H1 (cell line): ENCODE measurements at regions not wholly inside any gene's neighbourhood (a gene's known extent, or its start where the extent isn't known, plus 50 kb on each side); places are given as distances from the start of the nearest gene placed in this dataset.

Source experiments
- CTCF ChIA-PET: fragments of 300-600 bp; sonication (Branson Sonifier 250); formaldehyde crosslinking; loops from one replicate; lab custom pipeline; 2021; ENCODE audit not compliant: partially characterized antibody; lab: Charles Lee
- POLR2A ChIA-PET: fragments of 300-600 bp; sonication (Branson Sonifier 250); formaldehyde crosslinking; loops from one replicate; lab custom pipeline; 2021; ENCODE audit warnings: inconsistent platforms; ENCODE audit not compliant: partially characterized antibody; lab: Charles Lee
- DNase-seq, 2 experiments: peaks; one replicate each; pipeline versions ENCODE4 v3.0.0 to v3.0.0-alpha.2; 2010 to 2022; ENCODE audit warnings: low spot score in 2 of 2, low read depth in 1 of 2, mixed read lengths in 1 of 2
- FAIRE-seq: peaks from 2 replicates; lab custom pipeline; 2011; peaks lifted over from hg19 to GRCh38; lab: Jason Lieb, UNC
- H2AFZ ChIP-seq: 2 replicates; pipeline ENCODE4 v1.8.1; 2012; ENCODE audit warnings: low read length, inconsistent platforms
- H2AK5ac ChIP-seq: 2 replicates; pipeline ENCODE4 v1.6.1; 2013; ENCODE audit warnings: low read depth, low read length
- H2BK120ac ChIP-seq: replicated peaks from 2 replicates; pipeline ENCODE3; 2013; ENCODE audit warnings: low read depth, low read length, inconsistent platforms
- H2BK12ac ChIP-seq: 2 replicates; pipeline ENCODE4 v1.6.1; 2013; ENCODE audit warnings: low read depth, low read length
- H2BK15ac ChIP-seq: 2 replicates; pipeline ENCODE4 v1.6.1; 2013; ENCODE audit warnings: low read length
- H2BK20ac ChIP-seq: 2 replicates; pipeline ENCODE4 v1.6.1; 2013; ENCODE audit warnings: low read length
- H2BK5ac ChIP-seq: 2 replicates; pipeline ENCODE4 v1.6.1; 2013; ENCODE audit warnings: low read depth, low read length
- H3K14ac ChIP-seq: 2 replicates; pipeline ENCODE4 v1.6.1; 2013; ENCODE audit warnings: inconsistent platforms; ENCODE audit not compliant: insufficient read length
- H3K18ac ChIP-seq: 2 replicates; pipeline ENCODE4 v1.6.1; 2013; ENCODE audit warnings: low read length; ENCODE audit errors: extremely low read depth
- H3K23ac ChIP-seq: 2 replicates; pipeline ENCODE4 v1.6.1; 2013; ENCODE audit warnings: inconsistent platforms; ENCODE audit not compliant: insufficient read length
- H3K23me2 ChIP-seq: 2 replicates; pipeline ENCODE4 v1.6.1; 2013; ENCODE audit warnings: low read depth, low read length
- H3K27ac ChIP-seq: 2 replicates; pipeline ENCODE4 v1.6.1; 2011; ENCODE audit warnings: low read depth, low read length, inconsistent platforms
- H3K27me3 ChIP-seq, 4 experiments: replicated peaks in 1 of 4; 1 replicate in 1 of 4; 2 replicates in 3 of 4; pipeline versions ENCODE4 v1.6.1 to v1.8.1; 2011 to 2013; ENCODE audit warnings: low read length in 3 of 4, mild to moderate bottlenecking in 3 of 4, inconsistent platforms in 2 of 4, mixed read lengths in 2 of 4, moderate library complexity in 1 of 4; ENCODE audit not compliant: control insufficient read depth in 3 of 4, insufficient read depth in 3 of 4; ENCODE audit errors: extremely low read depth in 1 of 4
- H3K36me3 ChIP-seq, 4 experiments: 2 replicates each; pipeline versions ENCODE4 v1.6.1 to v1.8.1; 2011 to 2013; ENCODE audit warnings: mild to moderate bottlenecking in 4 of 4, low read length in 3 of 4, moderate library complexity in 2 of 4, control low read depth in 1 of 4, inconsistent platforms in 1 of 4; ENCODE audit not compliant: insufficient read depth in 4 of 4, control insufficient read depth in 2 of 4
- H3K4ac ChIP-seq: replicated peaks from 2 replicates; pipeline ENCODE3; 2013; ENCODE audit warnings: low read length, low read depth, mixed read lengths, inconsistent platforms; ENCODE audit not compliant: insufficient read length
- H3K4me1 ChIP-seq, 4 experiments: replicated peaks in 1 of 4; 1 replicate in 1 of 4; 2 replicates in 3 of 4; pipeline versions ENCODE4 v1.6.1 to v1.8.1; 2011 to 2013; ENCODE audit warnings: low read length in 3 of 4, inconsistent platforms in 2 of 4, mixed read lengths in 1 of 4; ENCODE audit not compliant: insufficient read depth in 4 of 4, control insufficient read depth in 3 of 4
- H3K4me2 ChIP-seq, 2 experiments: 2 replicates each; pipeline versions ENCODE4 v1.6.1 to v1.8.1; 2011 to 2013; ENCODE audit warnings: low read depth in 2 of 2, low read length in 2 of 2, control low read depth in 1 of 2, inconsistent platforms in 1 of 2, mild to moderate bottlenecking in 1 of 2; ENCODE audit not compliant: insufficient read depth in 1 of 2
- H3K4me3 ChIP-seq, 4 experiments: fragments of 200-600, 300-600 bp in 1 of 4; sonication (generic), shearing (Covaris generic), sonication (Bioruptor Twin) in 1 of 4; 2 replicates each; pipeline versions ENCODE4 v1.5.1 to v1.8.1; 2011 to 2016; ENCODE audit warnings: low read length in 4 of 4, low read depth in 3 of 4, control low read depth in 2 of 4, inconsistent platforms in 2 of 4, mild to moderate bottlenecking in 2 of 4, mixed read lengths in 1 of 4, moderate library complexity in 1 of 4; ENCODE audit not compliant: insufficient read depth in 2 of 4; ENCODE audit errors: extremely low read depth in 1 of 4
- H3K56ac ChIP-seq: replicated peaks from 2 replicates; pipeline ENCODE3; 2013; ENCODE audit warnings: low read depth, mild to moderate bottlenecking, mixed read lengths, low read length, inconsistent platforms; ENCODE audit not compliant: insufficient read length
- H3K79me1 ChIP-seq: 2 replicates; pipeline ENCODE4 v1.6.1; 2013; ENCODE audit warnings: low read depth, low read length, control low read depth
- H3K79me2 ChIP-seq, 2 experiments: 2 replicates each; pipeline versions ENCODE4 v1.6.1 to v1.8.1; 2012 to 2013; ENCODE audit warnings: low read length in 2 of 2, mild to moderate bottlenecking in 2 of 2, inconsistent platforms in 1 of 2; ENCODE audit not compliant: insufficient read depth in 2 of 2, control insufficient read depth in 1 of 2
- H3K9ac ChIP-seq, 4 experiments: replicated peaks in 1 of 4; 1 replicate in 1 of 4; 2 replicates in 3 of 4; pipeline versions ENCODE4 v1.6.1 to v1.8.1; 2011 to 2013; ENCODE audit warnings: low read depth in 3 of 4, low read length in 3 of 4, control low read depth in 2 of 4, mild to moderate bottlenecking in 2 of 4, moderate library complexity in 2 of 4, inconsistent platforms in 1 of 4; ENCODE audit errors: extremely low read depth in 1 of 4
- H3K9me3 ChIP-seq, 2 experiments: 2 replicates each; pipeline versions ENCODE4 v1.6.1 to v1.8.1; 2012 to 2013; ENCODE audit warnings: mild to moderate bottlenecking in 2 of 2, moderate library complexity in 2 of 2, control low read depth in 1 of 2, inconsistent platforms in 1 of 2, low read depth in 1 of 2, low read length in 1 of 2, mixed read lengths in 1 of 2; ENCODE audit not compliant: insufficient read depth in 2 of 2
- H4K20me1 ChIP-seq, 2 experiments: replicated peaks in 1 of 2; 2 replicates each; pipeline versions ENCODE3 to v1.8.1; 2011 to 2013; ENCODE audit warnings: inconsistent platforms in 2 of 2, low read length in 2 of 2, mild to moderate bottlenecking in 1 of 2; ENCODE audit not compliant: insufficient read depth in 2 of 2, control insufficient read depth in 1 of 2
- H4K5ac ChIP-seq: 2 replicates; pipeline ENCODE4 v1.6.1; 2013; ENCODE audit warnings: low read length, low read depth, mixed read lengths, inconsistent platforms; ENCODE audit not compliant: insufficient read length
- H4K8ac ChIP-seq: 2 replicates; pipeline ENCODE4 v1.8.0; 2013; ENCODE audit warnings: mild to moderate bottlenecking, moderate library complexity, low read length, inconsistent platforms; ENCODE audit not compliant: insufficient read depth; ENCODE audit errors: extremely low read depth
- H4K91ac ChIP-seq: replicated peaks from 2 replicates; pipeline ENCODE3; 2013; ENCODE audit warnings: low read length, mixed read lengths, inconsistent platforms; ENCODE audit not compliant: insufficient read length
- EP300 ChIP-seq, 2 experiments: IDR thresholded peaks; 1 replicate in 1 of 2; 2 replicates in 1 of 2; pipeline ENCODE4 v1.6.1; 2011 to 2012; ENCODE audit warnings: low read depth in 2 of 2, low read length in 2 of 2, mild to moderate bottlenecking in 2 of 2, borderline replicate concordance in 1 of 2, inconsistent platforms in 1 of 2, moderate library complexity in 1 of 2
- GABPA ChIP-seq: IDR thresholded peaks from 2 replicates; pipeline ENCODE4 v1.6.1; 2011; ENCODE audit warnings: mild to moderate bottlenecking, low read length, moderate library complexity, borderline replicate concordance; ENCODE audit not compliant: insufficient read depth
- JUN ChIP-seq: IDR thresholded peaks from 2 replicates; pipeline ENCODE4 v1.6.1; 2011; ENCODE audit warnings: low read depth, mild to moderate bottlenecking, improper control_type of control experiment, low read length
- TAF7 ChIP-seq: optimal IDR thresholded peaks from 2 replicates; pipeline ENCODE3; 2011; ENCODE audit warnings: low read depth, mild to moderate bottlenecking, inconsistent platforms, low read length, moderate library complexity, borderline replicate concordance
- TEAD4 ChIP-seq: IDR thresholded peaks from 2 replicates; pipeline ENCODE4 v1.6.1; 2012; ENCODE audit warnings: low read depth, low read length, inconsistent platforms, mixed read lengths
- YY1 ChIP-seq: IDR thresholded peaks from 2 replicates; pipeline ENCODE4 v1.6.1; 2011; ENCODE audit warnings: low read depth, mild to moderate bottlenecking, low read length
- WGBS, 2 experiments: shearing (Covaris generic) in 1 of 2; methylation state at CpG; one replicate each; pipeline versions ENCODE4 v1.1.6 to v1.1.7; 2013 to 2015; ENCODE audit warnings: low lambda C conversion rate in 2 of 2, mixed read lengths in 2 of 2, inconsistent platforms in 1 of 2, low coverage in 1 of 2, missing lambda C conversion rate in 1 of 2; ENCODE audit not compliant: insufficient replicate concordance in 2 of 2, insufficient coverage in 1 of 2, insufficient read length in 1 of 2; ENCODE audit errors: extremely low coverage in 1 of 2, missing lambda C conversion rate in 1 of 2; 5-methylcytosine and 5-hydroxymethylcytosine counted together
- TF ChIP-seq, protein P1 (sequence below), 3 experiments: IDR thresholded peaks; 1 replicate in 2 of 3; 2 replicates in 1 of 3; pipeline versions ENCODE4 v1.5.1 to v1.6.1; 2011; ENCODE audit warnings: low read length in 3 of 3, mild to moderate bottlenecking in 3 of 3, inconsistent platforms in 2 of 3, low read depth in 1 of 3, moderate library complexity in 1 of 3; ENCODE audit not compliant: insufficient read depth in 1 of 3; ENCODE audit errors: control extremely low read depth in 1 of 3

DNA sequence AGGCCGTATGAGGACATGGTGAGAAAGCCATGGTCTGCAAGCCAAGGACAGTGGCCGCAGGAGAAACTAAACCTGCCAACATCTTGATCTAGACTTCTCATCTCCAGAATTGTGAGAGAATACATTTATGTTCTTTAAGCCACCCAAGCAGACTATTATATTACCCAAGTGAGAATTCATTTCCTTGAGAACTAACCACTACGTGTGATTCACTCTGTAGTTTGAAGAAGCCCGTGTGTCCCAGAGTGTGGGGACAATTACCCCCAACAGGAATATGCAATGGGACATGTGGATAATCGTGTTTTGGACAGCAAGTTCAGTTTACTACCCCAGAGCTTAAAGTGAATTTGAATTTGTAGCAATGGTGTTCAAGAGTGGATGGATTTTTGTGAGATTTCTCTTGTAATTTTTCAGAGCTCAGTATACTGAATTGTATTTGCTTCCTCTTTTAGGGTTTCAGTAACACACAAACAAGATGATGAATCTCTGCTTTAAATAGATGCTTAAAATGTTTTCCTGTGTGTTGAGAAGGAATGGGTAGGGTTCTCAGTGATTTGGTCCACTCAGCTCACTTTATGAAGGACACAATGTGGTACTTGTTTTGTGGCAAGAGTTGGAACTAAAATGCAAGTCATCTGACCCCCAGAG lies 100.0 kb upstream of the ARHGAP20 start:
- ChIA-PET POLR2A (no interaction called here), CTCF (interaction anchor here (0.6 to 1.1 kb wide), 3 partner anchors 16 to 326 kb away, joined by 3 to 4 read pairs (median 3); no protein-coding TSS in a partner anchor)
- Histone ChIP-seq H3K27ac (no peak overlapping the region), H2BK5ac (no peak overlapping the region), H3K23me2 (no peaks in the 10 kb centered on the region), H3K27me3 (no peaks in the 10 kb centered on the region), H3K36me3 (no peaks in the 10 kb centered on the region), H3K9me3 (no peaks in the 10 kb centered on the region; a peak in 1 of 4 replicates), H2BK12ac (no peak overlapping the region), H3K4ac (no peak overlapping the region), H2AFZ (no peak overlapping the region), H3K9ac (no peak overlapping the region; a peak in 1 of 7 replicates), H4K5ac (no peak overlapping the region), H4K8ac (no peak overlapping the region), H2AK5ac (no peak overlapping the region), H2BK15ac (no peak overlapping the region), H3K79me1 (no peaks in the 10 kb centered on the region), H2BK120ac (no peak overlapping the region), H3K4me2 (no peak overlapping the region), H4K20me1 (no peaks in the 10 kb centered on the region), H3K4me3 (no peak overlapping the region), H3K79me2 (no peaks in the 10 kb centered on the region), H3K14ac (no peak overlapping the region), H3K23ac (no peak overlapping the region), H3K4me1 (no peaks in the 10 kb centered on the region), H3K18ac (no peak overlapping the region), H2BK20ac (no peak overlapping the region), H3K56ac (no peak overlapping the region), H4K91ac (no peak overlapping the region)
- TF ChIP-seq TAF7 (no peak), TEAD4 (no peak), JUN (no peak), GABPA (no peak), EP300 (IDR thresholded peaks at IDR 0.05; ENCODE audit: borderline replicate concordance in 1 of 2, low read depth in 2 of 2, low read length in 2 of 2) (no peak), YY1 (no peak)
- TF ChIP-seq, protein P1, sequence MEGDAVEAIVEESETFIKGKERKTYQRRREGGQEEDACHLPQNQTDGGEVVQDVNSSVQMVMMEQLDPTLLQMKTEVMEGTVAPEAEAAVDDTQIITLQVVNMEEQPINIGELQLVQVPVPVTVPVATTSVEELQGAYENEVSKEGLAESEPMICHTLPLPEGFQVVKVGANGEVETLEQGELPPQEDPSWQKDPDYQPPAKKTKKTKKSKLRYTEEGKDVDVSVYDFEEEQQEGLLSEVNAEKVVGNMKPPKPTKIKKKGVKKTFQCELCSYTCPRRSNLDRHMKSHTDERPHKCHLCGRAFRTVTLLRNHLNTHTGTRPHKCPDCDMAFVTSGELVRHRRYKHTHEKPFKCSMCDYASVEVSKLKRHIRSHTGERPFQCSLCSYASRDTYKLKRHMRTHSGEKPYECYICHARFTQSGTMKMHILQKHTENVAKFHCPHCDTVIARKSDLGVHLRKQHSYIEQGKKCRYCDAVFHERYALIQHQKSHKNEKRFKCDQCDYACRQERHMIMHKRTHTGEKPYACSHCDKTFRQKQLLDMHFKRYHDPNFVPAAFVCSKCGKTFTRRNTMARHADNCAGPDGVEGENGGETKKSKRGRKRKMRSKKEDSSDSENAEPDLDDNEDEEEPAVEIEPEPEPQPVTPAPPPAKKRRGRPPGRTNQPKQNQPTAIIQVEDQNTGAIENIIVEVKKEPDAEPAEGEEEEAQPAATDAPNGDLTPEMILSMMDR (IDR thresholded peaks at IDR 0.05; ENCODE audit: control extremely low read depth in 1 of 3, insufficient read depth in 1 of 3, low read depth in 1 of 3, low read length in 3 of 3): no peak
- DNase-seq: no peak
- no peak for FAIRE-seq
- 85% methylated on average over 5 of the region's 5 CpGs; no CpG with 5 or more reads in 1 of the 2 experiments for WGBS, 2 experiments
